NOMO-1 (cell line): ENCODE measurements at regions not wholly inside any gene's neighbourhood (a gene's known extent, or its start where the extent isn't known, plus 50 kb on each side); places are given as distances from the start of the nearest gene placed in this dataset.
"Not testable (repeated sequence)": the region's sequence is repeated elsewhere in the genome, so short reads cannot be mapped to it uniquely, and the experiment has no call there.

Experiments
- DNase-seq, 2 experiments: peaks; one replicate each; lab custom pipeline; 2025; ENCODE audit not compliant: unreplicated experiment in 2 of 2; lab: John Stamatoyannopoulos, UW

- DNase-seq, result no peak
These were observed 426.4 kb downstream of the ACTR3B start for GRCh38 chr7:153185936-153186335.

GRCh38 chr7:153188161-153188560 lies 428.6 kb downstream of the ACTR3B start:
- no peak for DNase-seq

DNA sequence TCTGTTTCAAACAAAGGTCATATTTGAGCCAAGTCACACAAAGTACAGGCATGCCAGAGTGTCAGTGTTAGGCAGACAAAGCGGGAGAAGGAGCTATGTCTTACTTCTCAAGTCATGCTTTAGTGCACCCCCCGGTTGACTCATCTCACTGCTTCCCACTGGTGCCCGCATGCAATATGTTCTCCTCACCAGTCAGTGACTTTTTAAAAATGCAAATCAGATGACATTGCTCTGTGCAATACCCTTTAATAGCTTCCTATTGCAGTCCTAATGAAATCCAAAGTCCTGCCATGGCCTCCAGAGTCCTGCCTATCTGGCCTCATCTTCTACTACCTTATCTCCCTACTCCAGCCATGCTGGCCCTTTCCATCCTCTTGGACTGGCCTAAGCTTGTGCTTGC lies 429.1 kb downstream of the ACTR3B start:
- no peak for DNase-seq

- no peak for DNase-seq
These were observed 430.9 kb downstream of the ACTR3B start for GRCh38 chr7:153190452-153190851.

GRCh38 chr7:153190986-153191385 lies 431.4 kb downstream of the ACTR3B start:
- no peak for DNase-seq

DNA sequence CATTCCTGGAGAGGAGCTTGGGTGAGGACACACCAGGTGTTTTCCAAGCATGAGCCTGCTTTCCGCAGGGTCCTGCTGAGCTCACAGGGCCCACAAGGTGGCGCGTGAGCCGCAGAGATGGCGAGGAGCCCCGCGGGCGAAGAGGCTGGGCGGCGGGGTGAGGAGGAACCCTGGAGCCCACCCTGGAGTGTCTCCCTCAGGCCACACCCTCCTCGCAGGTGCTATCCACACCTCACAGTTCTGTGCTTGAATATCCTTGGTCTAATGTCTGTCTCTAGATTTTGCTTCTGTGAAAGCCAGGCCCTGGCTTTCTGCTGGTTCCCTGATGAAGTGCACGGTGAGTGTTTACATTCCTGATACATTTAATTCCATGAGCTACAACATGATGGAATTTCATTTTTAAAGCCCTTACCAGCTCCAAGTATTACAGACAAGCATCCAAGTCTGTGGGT lies 433.6 kb downstream of the ACTR3B start:
- DNase-seq, result no peak

GRCh38 chr7:153217032-153217431 lies 457.5 kb downstream of the ACTR3B start:
- no peak for DNase-seq

GRCh38 chr7:153224890-153225289 lies 465.3 kb downstream of the ACTR3B start:
- no peak for DNase-seq

DNA sequence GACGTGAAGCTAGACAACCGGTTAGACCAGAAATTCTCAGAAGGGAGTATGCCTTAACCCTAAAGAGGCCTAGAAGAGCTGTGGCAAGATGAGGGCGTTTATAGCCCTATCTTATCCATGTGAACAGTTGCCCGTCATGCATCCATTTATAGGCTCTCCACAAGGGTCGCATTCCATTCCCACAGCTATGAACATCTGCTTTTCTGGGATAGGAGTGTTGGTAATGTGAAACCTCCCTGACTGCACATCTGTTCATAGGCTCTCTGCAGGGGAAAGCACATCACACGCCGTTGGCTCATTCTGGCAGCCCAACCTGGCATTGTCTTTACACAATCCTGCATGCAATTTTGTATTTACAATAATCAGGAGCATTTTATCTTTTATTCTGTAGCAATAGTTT lies 485.6 kb downstream of the ACTR3B start:
- not testable (repeated sequence) for DNase-seq

GRCh38 chr7:153245809-153246208 lies 486.3 kb downstream of the ACTR3B start:
- no peak for DNase-seq

- no peak for DNase-seq
These were observed 488.4 kb downstream of the ACTR3B start for GRCh38 chr7:153247926-153248325.

GRCh38 chr7:153258686-153259085 lies 499.1 kb downstream of the ACTR3B start:
- no peak for DNase-seq

DNA sequence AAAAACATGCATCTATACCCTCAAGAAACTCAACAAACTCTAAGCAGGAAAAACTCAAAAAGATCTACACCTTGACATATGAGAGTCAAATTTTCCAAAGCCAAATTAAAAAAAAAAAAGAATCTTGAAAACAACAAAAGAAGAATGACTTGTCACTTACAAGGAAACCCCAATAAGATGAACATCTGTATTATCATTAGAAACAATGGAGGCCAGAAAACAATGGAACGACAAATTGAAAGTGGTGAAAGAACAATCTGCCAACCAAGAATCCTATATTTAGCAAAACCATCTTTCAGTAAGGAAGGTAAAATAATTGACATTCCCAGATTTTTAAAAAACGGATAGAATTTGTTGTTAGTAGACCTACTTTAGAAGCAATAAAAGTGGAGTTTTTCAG lies 516.8 kb downstream of the ACTR3B start:
- DNase-seq, result no peak

GRCh38 chr7:153286763-153287162 lies 527.2 kb downstream of the ACTR3B start:
- DNase-seq, result no peak

DNA sequence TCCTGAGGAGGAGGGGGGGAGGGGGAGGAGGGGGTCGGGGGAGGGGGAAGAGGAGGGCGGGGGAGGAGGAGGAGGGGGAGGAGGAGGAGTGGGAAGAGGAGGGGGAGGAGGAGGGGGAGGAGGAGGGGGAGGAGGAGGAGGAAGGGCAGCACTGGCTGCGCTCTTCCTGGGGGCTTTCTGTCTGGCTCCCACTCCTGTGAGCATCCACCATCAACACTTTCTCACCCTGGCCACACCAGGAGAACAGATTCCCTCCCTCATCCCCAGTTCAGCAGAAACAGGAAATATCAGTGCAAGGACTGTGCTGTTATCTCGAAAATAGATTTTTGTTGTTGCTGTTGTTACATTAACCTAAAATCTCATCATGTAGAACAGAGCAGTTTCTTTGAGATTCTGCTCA lies 530.5 kb downstream of the ACTR3B start:
- DNase-seq, result no peak

DNA sequence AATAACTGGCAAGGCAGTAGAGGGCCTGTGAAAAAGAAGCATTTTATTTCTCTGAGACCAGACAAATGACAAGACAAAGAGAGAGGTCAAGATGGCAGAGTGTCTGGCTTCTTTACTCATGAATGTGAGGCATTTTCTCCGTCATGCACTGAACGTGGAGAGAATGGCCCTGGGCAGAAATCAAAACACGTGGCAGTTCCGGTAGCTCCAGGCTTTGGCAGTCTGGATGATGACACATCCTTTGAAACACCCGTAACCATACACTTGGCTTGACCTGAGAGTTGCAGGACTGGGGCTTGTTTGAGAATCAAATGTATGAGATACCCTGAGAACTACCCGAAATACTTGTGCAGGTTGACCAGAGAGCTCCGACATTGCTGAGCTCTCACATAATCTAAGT lies 537.6 kb downstream of the ACTR3B start:
- no peak for DNase-seq

- DNase-seq, result no peak
These were observed 542.4 kb downstream of the ACTR3B start for GRCh38 chr7:153301936-153302335.

DNA sequence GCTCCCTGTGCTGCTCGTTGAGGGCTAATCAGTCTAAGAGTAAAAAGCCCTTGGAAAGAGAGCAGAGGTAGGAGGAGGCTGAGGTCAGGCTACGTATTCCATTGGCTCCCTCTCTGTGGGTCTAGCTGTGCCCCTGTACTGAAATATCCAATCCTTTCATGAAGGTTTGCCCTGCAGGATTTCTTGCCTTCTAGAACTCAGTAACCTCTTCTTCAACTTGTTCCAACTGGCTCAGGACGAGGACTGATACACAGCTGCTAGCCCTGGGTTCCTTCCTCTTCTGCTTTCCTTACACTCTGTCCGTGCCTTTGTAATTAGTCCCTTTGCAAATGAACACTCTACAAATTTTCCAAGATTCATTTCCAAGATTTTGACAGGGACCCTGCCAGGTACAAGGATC lies 560.5 kb downstream of the ACTR3B start:
- no peak for DNase-seq

GRCh38 chr7:153320681-153321080 lies 561.1 kb downstream of the ACTR3B start:
- no peak for DNase-seq

GRCh38 chr7:153322991-153323390 lies 563.4 kb downstream of the ACTR3B start:
- DNase-seq, result no peak

- DNase-seq, result no peak
These were observed 564.5 kb downstream of the ACTR3B start for GRCh38 chr7:153324094-153324493.

DNA sequence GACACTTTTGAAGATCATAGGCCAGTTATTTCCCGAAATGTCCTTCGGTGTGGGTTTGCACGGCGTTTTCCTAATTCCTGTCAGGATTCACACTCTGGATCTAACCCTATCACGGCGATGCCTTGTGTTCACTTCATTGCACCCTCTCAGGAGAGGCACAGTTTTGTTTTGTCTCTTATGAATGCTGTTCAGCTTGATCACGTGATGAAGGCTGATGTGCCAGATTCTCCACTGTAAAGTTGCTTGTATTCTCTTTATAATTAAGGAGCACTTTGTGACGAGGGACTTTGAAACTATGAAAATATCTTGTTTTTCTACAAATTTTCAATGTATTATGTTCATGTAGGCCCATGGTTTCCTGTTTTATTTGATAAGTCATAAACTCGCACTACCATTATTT lies 568.1 kb downstream of the ACTR3B start:
- DNase-seq, result no peak

- DNase-seq, result no peak
These were observed 571.9 kb downstream of the ACTR3B start for GRCh38 chr7:153331427-153331826.

GRCh38 chr7:153354071-153354470 lies 594.5 kb downstream of the ACTR3B start:
- DNase-seq, result peak in 1 of 2 experiments; percentile 8
